GM18858 (cell line): ENCODE measurements at regions not wholly inside any gene's neighbourhood (a gene's known extent, or its start where the extent isn't known, plus 50 kb on each side); places are given as distances from the start of the nearest gene placed in this dataset.
A peak's percentile ranks its signal among the peaks of the same experiment; 100 is the strongest.
"Not testable (repeated sequence)": the region's sequence is repeated elsewhere in the genome, so short reads cannot be mapped to it uniquely, and the experiment has no call there.

Source experiments
- ATAC-seq: cut with Tn5 transposase; IDR thresholded peaks from one replicate; pipeline ENCODE4 v1.9.1; 2021; ENCODE audit not compliant: unreplicated experiment

DNA sequence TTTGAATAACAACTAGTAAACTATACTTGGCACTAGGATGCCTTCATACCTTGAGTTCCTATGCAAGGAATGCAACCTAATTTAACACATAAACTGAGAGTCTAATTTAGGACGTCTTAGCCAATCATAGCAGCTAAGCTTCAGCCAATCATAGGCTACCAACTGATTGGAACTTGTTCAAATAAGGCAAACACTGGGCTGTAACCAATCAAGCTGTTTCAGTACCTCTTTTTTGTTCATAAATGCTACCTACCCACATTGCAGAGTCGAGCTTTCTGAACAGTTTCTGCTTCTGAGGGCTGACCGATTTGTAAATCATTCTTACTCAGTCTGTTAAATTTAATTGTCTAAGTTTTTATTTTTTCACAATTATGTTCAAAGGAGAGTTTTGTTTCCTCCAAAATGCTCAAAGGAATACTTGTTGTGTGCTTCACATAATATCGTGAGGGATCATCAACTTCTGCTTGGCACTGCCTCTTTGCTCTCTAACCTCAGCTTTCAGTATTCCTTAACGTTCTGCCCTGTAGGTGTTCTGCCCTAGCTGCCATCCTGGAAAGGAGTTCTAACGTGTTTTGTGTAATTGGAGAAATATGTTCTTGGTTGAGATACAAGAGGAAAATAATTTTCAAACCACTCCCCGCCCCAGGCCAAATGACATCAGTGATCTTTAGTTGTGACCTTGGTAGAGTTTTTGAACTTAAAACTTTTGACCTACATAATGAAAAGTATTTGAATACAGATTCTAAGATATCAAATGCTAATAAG is 380.4 kb upstream of the MIS18BP1 start:
- ATAC-seq = no peak

DNA sequence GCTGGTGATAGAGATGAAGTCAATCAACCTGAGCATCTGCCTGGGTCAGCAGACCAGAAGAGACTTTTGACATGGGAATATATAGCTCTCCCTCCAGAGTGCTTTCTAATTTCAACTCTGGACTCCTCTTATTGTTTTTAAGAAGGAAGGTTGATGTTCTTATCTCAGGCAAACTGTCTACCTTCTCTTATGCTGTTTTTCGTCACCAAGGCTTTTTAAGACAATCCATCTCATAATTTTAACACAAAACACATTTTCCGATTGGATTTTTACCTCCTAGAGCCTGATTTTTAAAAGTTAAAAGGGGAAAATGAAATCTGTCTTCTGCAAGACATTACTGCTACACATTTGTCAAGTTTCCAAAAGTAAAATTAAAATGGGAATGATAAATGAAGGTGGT is 368.7 kb upstream of the MIS18BP1 start:
- ATAC-seq = no peak

DNA sequence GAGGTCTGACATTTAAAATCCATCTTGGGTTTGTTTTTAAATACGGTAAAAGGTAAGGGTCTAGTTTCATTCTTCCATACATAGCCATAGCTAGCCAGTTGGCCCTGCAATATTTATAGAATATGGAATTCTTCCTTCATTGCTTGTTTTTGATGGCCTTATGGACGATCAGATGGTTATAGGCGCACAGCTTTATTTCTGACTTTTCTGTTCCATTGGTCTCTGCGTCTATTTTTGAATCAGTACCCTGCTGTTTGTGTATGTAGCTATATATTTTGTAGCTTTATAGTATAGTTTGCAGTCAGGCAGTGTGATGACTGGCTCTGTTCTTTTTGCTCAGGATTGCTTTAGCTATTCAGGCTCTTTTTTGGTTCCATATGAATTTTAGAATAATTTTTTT is 366.8 kb upstream of the MIS18BP1 start:
- no peak for ATAC-seq

DNA sequence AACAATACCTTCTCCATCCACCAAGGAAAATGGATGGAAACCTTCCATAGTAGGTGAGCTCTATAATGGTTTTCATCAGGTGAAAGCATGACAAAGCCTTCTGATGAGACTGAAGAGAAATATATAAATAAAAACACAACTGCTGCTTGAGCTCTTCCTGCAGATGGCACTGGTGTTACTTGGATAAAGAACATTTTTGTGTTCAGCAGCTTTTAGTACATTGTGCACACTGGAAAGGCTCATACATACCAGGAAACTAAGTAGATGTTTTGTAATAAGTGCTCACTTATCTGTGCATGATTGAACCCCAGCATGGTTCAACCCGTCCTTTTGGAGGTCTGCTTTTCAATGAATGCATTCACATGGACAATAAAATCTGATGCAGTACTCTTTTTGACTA is 357.3 kb upstream of the MIS18BP1 start:
- no peak for ATAC-seq

DNA sequence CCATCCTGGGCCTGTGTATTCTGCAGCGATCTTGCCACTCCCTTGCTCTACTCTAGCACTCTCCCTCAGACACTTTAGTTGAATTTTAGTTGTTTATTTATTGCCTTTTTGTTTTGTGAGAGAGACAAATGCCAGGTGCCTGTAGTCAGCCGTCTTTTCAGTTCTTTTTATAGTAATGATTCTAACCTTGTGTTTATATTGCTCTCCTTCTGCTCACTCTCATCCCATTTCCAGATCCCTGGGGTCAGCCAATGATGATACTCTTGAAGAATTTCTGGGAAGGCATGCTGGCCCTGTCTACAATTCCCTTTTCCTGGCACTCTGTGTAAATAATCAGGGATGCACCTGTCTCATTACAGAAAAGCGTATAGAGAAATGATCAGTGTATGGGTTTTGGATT is 334.1 kb upstream of the MIS18BP1 start:
- no peak for ATAC-seq

DNA sequence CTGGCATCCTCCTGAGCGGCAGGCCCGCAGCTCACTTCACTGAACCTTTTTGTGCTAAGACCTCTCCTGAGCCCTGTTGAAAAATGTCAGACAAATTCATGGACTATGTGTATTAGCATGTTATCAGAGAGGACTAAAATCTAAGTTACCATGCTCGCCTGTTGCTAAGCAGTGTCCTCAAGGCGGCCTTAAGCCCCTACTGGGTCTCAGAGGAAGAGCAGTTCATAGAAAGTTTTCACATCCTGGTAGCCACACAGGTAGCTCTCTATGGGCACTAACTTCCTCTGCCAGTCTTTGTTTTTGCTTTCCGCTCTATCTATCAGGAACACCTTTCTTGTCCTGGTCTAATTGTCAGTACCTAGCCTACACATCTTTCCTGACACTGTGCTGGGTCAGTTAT is 306.6 kb upstream of the MIS18BP1 start:
- ATAC-seq = no peak

DNA sequence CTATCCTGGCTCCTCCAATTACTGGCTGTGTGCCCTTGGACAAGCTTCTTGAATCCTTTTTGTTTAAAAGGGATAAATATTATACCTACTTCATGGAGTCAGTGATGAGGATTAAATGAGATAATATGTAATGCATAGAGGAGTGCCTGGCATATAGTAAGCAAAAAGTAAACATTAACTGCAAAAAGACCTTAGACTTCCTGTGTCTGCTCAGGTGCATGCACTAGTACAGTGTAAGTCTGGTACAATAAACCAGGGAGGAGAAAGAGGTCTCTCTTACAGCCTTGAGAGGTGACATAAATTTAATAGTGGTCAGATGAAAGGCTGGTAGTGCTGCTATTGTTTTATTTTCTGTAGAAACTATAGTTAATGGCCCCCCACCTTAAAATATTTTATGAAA is 305.2 kb upstream of the MIS18BP1 start:
- no peak for ATAC-seq

DNA sequence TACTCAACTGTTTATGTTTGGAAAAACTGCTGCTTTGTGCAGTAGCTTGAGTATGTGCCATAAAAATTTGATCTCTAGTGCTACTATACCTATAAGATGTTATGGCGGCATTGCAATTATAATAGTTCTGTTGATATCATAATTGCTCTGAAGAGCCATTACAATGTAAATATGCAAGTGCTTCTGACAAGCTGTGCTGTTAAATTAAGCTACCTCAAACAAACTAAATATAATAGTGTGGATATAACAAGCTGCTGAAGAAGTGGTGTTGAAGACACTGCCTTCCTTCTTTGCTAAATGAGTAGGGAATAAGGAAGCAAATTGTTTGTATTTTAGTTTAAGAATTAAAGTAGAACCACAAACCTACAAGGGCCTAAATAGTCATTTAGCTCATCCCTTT is 301.0 kb upstream of the MIS18BP1 start:
- ATAC-seq = no peak

DNA sequence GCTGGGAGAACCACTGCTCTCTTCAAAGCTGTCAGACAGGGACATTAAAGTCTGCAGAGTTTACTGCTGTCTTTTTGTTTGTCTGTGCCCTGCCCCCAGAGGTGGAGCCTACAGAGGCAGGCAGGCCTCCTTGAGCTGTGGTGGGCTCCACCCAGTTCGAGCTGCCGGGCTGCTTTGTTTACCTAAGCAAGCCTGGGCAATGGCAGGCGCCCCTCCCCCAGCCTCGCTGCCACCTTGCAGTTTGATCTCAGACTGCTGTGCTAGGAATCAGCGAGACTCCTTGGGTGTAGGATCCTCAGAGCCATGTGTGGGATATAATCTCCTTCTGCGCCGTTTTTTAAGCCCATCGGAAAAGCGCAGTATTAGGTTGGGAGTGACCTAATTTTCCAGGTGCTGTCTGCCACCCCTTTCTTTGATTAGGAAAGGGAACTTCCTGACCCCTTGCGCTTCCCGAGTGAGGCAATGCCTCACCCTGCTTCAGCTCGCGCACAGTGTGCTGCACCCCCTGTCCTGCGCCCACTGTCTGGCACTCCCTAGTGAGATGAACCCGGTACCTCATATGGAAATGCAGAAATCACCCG is 298.3 kb upstream of the MIS18BP1 start:
- ATAC-seq = not testable (repeated sequence)

DNA sequence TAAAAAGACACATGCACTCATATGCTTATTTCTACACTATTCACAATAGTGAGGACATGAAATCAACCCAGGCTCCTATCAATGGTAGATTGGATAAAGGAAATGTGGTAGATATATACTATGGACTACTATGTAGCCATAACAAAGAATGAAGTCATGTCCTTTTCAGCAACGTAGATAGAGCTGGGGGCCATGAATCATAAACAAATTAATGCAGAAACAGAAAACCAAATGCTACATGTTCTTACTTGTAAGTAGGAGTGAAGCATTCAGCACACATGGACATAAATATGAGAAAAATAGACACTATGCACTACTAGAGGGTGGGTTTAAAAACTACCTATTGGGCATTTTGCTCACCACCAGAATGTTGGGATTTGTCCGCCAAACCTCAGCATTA is 278.0 kb upstream of the MIS18BP1 start:
- ATAC-seq = no peak

DNA sequence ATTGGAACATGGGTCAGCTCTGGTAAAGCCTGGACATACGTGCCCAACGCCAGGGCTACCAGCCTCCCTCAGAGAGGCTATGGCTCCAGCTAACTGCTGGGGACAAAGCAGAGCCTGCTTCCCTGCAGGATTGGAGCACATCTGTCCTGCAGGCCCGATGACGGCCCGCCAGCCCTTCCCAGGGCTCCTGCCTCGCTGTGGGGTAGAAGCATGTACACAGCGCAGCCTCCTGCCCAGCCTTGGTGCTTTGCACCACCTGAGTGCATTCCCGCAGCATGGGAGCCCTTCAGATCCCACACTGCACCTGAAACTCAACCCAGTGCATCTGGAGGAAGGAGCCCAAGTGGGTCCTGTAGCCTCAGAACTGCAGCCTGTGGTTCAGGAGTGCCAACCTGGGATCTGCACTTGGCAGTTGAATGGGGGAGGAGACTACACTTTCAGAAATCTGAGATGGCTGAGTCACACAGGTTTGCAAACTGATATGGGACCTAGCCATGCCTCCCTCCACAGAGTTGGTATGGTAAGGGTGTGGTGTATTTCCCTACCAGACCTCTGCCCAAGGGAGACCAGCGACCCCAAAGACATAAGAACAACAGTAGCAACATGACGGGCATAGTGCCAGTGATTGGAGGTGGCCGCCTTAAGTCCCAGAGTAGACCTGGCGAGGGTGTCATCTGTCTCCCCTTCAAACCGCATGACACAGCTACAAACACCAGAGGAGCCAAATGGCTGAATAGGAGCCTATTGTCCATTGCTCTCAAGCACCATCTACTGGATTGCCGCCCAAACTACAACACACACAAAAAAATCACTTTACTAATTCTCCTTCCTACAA is 273.9 kb upstream of the MIS18BP1 start:
- peak; percentile 79 for ATAC-seq

DNA sequence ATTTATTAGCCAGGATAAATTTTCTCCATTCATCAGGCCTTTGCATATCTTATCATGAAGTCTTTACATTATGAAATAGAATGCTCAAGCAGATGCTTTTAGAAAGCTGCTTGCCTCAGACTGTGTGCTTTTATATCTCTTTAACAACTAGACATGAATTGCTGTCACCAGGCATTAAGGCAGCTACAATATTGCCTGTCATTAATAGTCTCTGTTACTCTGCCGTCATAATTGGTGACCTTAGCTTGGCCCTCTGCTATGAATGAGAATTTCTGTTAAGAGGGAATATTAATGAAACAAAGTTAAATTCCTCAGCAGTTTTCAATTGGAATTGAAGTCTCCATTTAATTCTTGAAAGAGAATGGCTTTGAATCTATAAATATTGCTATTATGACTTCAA is 266.8 kb upstream of the MIS18BP1 start:
- ATAC-seq = no peak

DNA sequence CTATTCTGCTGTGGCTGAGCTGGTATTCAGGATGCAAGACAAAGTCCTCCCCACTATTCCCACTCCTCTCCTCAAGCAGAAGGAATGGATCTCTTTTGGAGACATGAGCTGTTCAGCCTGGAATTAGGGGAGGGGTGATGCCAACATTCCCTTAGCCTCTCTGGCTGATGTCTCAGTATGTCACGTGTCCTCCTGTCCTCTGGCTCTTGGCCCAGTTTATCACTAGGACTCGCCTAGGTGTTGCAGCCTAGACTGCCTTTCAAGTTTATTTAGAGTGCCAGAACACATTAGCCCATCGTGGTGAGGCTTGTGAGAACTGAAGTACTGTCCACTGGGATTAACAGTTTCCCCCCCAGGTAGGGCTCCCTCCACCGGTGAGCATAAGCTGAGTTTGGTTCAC is 239.9 kb upstream of the MIS18BP1 start:
- no peak for ATAC-seq

DNA sequence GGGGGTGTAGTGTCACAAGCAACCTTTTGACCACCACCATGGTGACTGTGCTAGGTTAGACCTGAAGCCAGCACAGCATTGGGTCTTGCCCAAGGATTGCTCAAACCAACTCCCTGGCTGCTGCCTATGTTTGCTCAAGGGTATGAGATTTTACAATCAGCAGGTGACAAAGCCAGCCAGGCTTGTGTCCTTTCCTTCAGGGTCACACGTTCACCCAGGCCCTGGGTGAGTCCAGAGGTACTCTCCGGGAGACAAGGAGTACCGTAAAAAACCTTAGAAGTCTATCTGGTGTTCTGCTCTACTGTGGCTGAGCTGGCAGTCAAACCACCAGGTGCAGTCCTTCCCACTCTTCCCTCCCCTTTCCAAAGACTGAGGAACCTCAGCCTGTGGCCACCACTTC is 238.9 kb upstream of the MIS18BP1 start:
- no peak for ATAC-seq

DNA sequence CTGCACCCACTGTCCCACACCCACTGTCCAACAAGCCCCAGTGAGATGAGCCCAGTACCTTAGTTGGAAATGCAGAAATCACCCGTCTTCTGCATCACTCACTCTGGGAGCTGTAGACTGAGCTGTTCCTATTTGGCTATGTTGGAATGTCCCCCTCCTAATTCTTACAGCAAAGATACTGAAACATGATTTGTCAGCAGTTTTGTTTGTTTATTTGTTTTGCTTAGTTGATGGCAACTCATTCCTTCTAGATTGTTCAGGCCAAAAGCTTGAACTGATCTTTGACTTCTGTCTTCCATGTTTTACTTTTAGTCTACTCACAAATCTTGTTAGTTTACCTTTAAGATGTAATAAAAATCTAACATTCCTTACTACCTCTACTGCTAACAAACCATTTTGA is 233.6 kb upstream of the MIS18BP1 start:
- ATAC-seq = no peak

DNA sequence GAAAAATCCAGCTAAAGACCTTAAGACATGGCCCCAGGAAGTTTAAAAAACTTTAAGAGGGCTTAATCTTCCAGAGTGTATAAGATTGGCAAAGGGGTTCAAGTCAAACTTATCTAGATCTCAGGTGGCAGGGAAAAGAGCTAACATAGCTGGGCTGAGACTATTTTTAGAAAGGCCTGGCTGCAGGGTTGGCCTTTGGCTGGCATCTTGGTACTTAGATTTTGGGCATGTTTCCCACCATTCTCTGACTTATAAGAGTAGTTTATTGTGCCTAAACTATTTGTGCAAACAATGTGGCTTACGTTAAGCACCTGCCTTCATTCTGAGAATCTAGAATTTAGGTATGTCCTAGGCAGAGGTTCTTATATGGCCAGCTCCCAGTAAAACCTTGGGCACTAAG is 214.0 kb upstream of the MIS18BP1 start:
- ATAC-seq = no peak

DNA sequence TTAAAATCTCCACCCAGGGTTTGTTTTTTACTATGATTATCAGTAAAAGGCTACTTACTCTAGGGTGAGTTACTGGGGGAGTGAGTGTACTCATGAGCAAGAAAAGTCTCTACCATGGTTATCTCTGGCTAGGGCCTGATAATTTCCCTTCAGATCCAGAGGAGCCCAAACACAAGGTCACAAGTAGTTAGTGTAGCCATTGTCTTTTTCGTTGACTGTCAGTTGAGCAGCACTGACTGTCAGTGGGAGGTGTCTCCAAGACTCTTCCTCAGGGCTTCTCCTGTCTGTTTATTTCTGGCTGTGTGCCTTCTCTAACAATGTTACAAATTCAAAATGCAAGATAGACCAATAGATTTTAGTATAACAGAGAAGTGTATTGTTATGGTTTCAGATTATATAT is 181.2 kb upstream of the MIS18BP1 start:
- no peak for ATAC-seq

DNA sequence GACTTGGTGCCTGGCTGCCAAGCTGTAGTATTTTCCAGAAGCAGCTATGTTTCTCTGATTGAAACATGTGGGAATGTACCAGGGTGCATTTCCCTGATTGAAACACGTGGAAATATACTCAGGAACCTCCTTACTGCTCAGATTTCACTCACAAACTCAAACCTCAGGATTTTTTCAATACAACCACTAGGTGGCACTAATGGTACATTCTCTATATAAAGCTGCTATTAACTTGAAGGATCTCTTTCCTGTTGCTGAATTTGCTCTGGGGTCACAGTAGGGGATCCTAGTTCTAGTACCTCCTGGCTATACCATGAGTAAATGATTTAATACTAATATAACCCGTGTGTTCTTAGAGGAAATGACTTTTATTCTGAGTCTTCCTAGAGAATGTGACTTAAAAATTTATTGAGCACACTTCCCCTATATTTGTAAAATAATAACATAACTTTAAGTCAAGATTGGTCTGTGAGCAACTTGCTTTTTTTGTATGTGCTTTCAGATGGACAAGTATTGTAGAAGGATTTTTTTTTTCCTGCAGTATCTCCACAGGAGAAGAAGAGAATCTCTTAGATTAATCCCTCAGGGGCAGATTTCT is 173.8 kb upstream of the MIS18BP1 start:
- peak; percentile 85 for ATAC-seq

DNA sequence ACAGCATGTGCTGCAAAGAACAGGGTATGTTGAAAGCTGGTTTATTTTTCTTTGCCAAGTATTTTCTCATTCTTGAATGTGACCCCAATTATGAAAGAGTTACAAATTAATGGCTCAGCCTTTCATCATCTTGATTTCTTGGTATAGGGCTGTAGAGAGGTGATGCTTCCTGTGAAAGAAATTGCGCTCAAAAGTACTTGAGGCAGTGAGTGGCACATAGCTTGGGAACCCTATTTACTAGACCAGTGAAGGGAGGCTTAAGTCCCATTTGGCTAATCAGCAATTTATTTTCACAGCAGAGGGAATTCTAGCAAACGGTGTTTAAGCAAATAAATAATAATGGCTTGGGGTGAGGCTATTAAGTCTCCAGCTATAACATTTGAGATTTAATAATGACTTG is 153.9 kb upstream of the MIS18BP1 start:
- ATAC-seq = no peak

DNA sequence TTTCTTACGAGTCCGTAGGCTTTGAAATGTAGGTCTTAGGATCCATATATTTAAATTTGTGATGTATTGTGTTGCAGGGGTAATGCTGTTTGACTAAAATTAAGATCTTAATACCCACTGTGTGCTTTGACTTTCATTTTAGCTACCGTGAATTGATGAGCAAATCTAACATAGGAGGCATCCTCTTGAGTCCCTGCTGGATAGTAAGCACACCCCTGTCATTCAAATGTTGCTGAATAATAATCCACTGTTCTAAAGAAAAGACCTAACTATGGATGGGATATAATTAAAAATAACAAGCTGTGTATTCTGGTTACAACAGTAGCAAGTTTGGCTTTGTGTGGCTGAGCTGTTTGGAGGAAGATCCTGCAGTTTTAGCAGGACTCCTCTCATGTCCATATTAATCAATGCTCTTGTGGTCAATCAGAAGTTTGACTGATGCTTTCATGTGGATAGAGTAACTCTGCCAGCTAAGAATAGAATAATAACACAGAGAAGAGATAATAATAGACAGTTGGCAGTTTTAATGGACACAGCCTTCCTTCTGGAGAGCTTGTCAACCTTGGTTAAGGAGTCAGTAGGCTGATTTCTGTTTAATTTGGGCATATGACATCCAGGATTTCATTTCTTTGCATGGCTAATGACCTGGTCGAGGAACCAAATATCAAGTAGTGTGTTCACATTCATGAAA is 148.1 kb upstream of the MIS18BP1 start:
- no peak for ATAC-seq

DNA sequence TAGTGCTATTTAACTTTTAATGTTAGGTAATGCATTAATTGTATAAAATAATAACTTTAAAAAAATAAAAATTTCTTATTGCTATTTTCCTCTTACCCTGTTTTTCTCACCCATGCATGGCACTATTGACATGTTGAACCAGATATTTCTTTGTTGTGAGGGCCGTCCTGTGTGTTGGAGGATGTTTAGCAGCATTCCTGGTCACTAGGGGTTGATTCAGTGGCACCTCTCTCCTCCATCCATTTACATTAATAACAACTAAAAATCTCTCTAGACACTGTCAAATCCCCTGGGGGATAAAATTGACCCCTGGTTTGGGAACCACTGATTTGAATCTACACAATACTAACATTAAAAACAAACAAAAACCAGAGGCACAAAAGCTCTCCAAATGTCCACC is 147.5 kb upstream of the MIS18BP1 start:
- ATAC-seq = no peak
